Upper lobe of right lung (tissue), 1 donor: ENCODE measurements at regions not wholly inside any gene's neighbourhood (a gene's known extent, or its start where the extent isn't known, plus 50 kb on each side); places are given as distances from the start of the nearest gene placed in this dataset.

Experiments
- ATAC-seq: fragments of 200-7000 bp; cut with Tn5 transposase; one replicate; pipeline ENCODE4 v1.9.1; 2020; ENCODE audit warnings: mild to moderate bottlenecking, moderate library complexity
- DNase-seq: peaks from one replicate; pipeline ENCODE4 v3.0.0-alpha.2; 2020
- H3K27ac ChIP-seq: fragments of 200-600 bp; one replicate; pipeline ENCODE4 v1.8.0; 2022
- H3K27me3 ChIP-seq: fragments of 200-600 bp; one replicate; pipeline ENCODE4 v1.8.0; 2022; ENCODE audit warnings: mild to moderate bottlenecking
- H3K36me3 ChIP-seq: fragments of 200-600 bp; one replicate; pipeline ENCODE4 v1.8.0; 2022
- H3K4me1 ChIP-seq: fragments of 200-600 bp; one replicate; pipeline ENCODE4 v1.8.0; 2022
- H3K4me3 ChIP-seq: fragments of 200-600 bp; one replicate; pipeline ENCODE4 v1.8.0; 2022; ENCODE audit warnings: mild to moderate bottlenecking
- H3K9me3 ChIP-seq: fragments of 200-600 bp; one replicate; pipeline ENCODE4 v1.8.0; 2022
- CTCF ChIP-seq: fragments of 200-600 bp; IDR thresholded peaks from one replicate; pipeline ENCODE4 v1.8.0; 2022; ENCODE audit warnings: antibody characterized with exemption
- intact Hi-C: fragments of 100-400 bp; cut with DNase I; formaldehyde crosslinking; loops from one replicate; pipeline ENCODE4 v1.11.0; 2022
- donor health status: DM: no; HTN: yes; CAD: no; lungs with severe emphysema.

GRCh38 chr13:111953546-111954178, 113.3 kb upstream of the SOX1 start:
- DNase-seq (no peak), ATAC-seq (no peak)
- peaks cover 4% of the 10 kb centered on the region for H3K27me3 ChIP-seq
- peaks cover 4% of the 10 kb centered on the region for H3K9me3 ChIP-seq
- no peak overlapping the region for H3K27ac ChIP-seq
- no peaks in the 10 kb centered on the region for H3K4me1 ChIP-seq
- H3K36me3 ChIP-seq: no peaks in the 10 kb centered on the region
- intact Hi-C loops: no loop called here
- no peak overlapping the region for H3K4me3 ChIP-seq
- no peak for TF ChIP-seq CTCF

GRCh38 chr13:111954661-111955411, 112.1 kb upstream of the SOX1 start:
- Histone ChIP-seq H3K36me3 (no peaks in the 10 kb centered on the region), H3K27me3 (peaks cover 4% of the 10 kb centered on the region), H3K4me3 (no peak overlapping the region), H3K9me3 (peaks cover 4% of the 10 kb centered on the region), H3K27ac (no peak overlapping the region), H3K4me1 (no peaks in the 10 kb centered on the region)
- ATAC-seq (no peak), DNase-seq (no peak)
- TF ChIP-seq CTCF: no peak
- intact Hi-C loops: no loop called here

- DNase-seq (no peak), ATAC-seq (peak; percentile 16)
- no peak for TF ChIP-seq CTCF
- peaks cover 4% of the 10 kb centered on the region for H3K27me3 ChIP-seq
- no peaks in the 10 kb centered on the region for H3K4me1 ChIP-seq
- H3K27ac ChIP-seq: no peak overlapping the region
- H3K36me3 ChIP-seq: no peaks in the 10 kb centered on the region
- no peak overlapping the region for H3K4me3 ChIP-seq
- peaks cover 4% of the 10 kb centered on the region for H3K9me3 ChIP-seq
- intact Hi-C loops: no loop called here
Measured at GRCh38 chr13:111955412-111956065, 111.4 kb upstream of the SOX1 start.

- H3K4me1 ChIP-seq: no peaks in the 10 kb centered on the region
- no peaks in the 10 kb centered on the region for H3K9me3 ChIP-seq
- TF ChIP-seq CTCF: no peak
- intact Hi-C loops: no loop called here
- peaks cover 4% of the 10 kb centered on the region for H3K27me3 ChIP-seq
- ATAC-seq (no peak), DNase-seq (no peak)
- no peak overlapping the region for H3K4me3 ChIP-seq
- H3K27ac ChIP-seq: no peak overlapping the region
- no peaks in the 10 kb centered on the region for H3K36me3 ChIP-seq
Measured at GRCh38 chr13:111956261-111957151, 110.4 kb upstream of the SOX1 start.

- Histone ChIP-seq H3K27ac (no peak overlapping the region), H3K27me3 (peaks cover 4% of the 10 kb centered on the region), H3K36me3 (no peaks in the 10 kb centered on the region), H3K4me3 (no peak overlapping the region), H3K4me1 (no peaks in the 10 kb centered on the region), H3K9me3 (no peaks in the 10 kb centered on the region)
- TF ChIP-seq CTCF: no peak
- DNase-seq (no peak), ATAC-seq (no peak)
- intact Hi-C loops: no loop called here
Measured at GRCh38 chr13:111957913-111958450, 109.0 kb upstream of the SOX1 start.
